ENCODE measurements at regions not wholly inside any gene's neighbourhood (a gene's known extent, or its start where the extent isn't known, plus 50 kb on each side); places are given as distances from the start of the nearest gene placed in this dataset.

GRCh38 chr19:31511098-31511497 is 161.9 kb upstream of the TSHZ3 start:
- H3K27ac ChIP-seq (ENCODE audit: low read depth, low read length) = no peak overlapping the region
- no peaks in the 10 kb centered on the region for H3K4me1 ChIP-seq (ENCODE audit: control insufficient read depth, insufficient read depth, low read length)
- H3K36me3 ChIP-seq (ENCODE audit: control insufficient read depth, insufficient read depth, low read length) = no peaks in the 10 kb centered on the region
- H3K27me3 ChIP-seq (ENCODE audit: control insufficient read depth, insufficient read depth, low read length) = no peaks in the 10 kb centered on the region
- no peak overlapping the region for H3K4me3 ChIP-seq (ENCODE audit: low read length)
- no peak overlapping the region for H3K9ac ChIP-seq (ENCODE audit: low read length)

GRCh38 chr19:31511696-31512095 is 162.5 kb upstream of the TSHZ3 start:
- H3K4me3 ChIP-seq (ENCODE audit: low read length) = no peak overlapping the region
- H3K9ac ChIP-seq (ENCODE audit: low read length) = no peak overlapping the region
- H3K4me1 ChIP-seq (ENCODE audit: control insufficient read depth, insufficient read depth, low read length) = no peaks in the 10 kb centered on the region
- H3K36me3 ChIP-seq (ENCODE audit: control insufficient read depth, insufficient read depth, low read length) = no peaks in the 10 kb centered on the region
- H3K27me3 ChIP-seq (ENCODE audit: control insufficient read depth, insufficient read depth, low read length) = no peaks in the 10 kb centered on the region
- no peak overlapping the region for H3K27ac ChIP-seq (ENCODE audit: low read depth, low read length)

GRCh38 chr19:31512181-31512970 is 163.1 kb upstream of the TSHZ3 start:
- Histone ChIP-seq H3K27me3 (ENCODE audit: control insufficient read depth, insufficient read depth, low read length) (no peaks in the 10 kb centered on the region), H3K36me3 (ENCODE audit: control insufficient read depth, insufficient read depth, low read length) (no peaks in the 10 kb centered on the region), H3K9ac (ENCODE audit: low read length) (no peak overlapping the region), H3K27ac (ENCODE audit: low read depth, low read length) (no peak overlapping the region), H3K4me3 (ENCODE audit: low read length) (no peak overlapping the region), H3K4me1 (ENCODE audit: control insufficient read depth, insufficient read depth, low read length) (no peaks in the 10 kb centered on the region)

- no peaks in the 10 kb centered on the region for H3K4me1 ChIP-seq (ENCODE audit: control insufficient read depth, insufficient read depth, low read length)
- H3K27me3 ChIP-seq (ENCODE audit: control insufficient read depth, insufficient read depth, low read length) = no peaks in the 10 kb centered on the region
- H3K9ac ChIP-seq (ENCODE audit: low read length) = no peak overlapping the region
- H3K27ac ChIP-seq (ENCODE audit: low read depth, low read length) = no peak overlapping the region
- no peak overlapping the region for H3K4me3 ChIP-seq (ENCODE audit: low read length)
- no peaks in the 10 kb centered on the region for H3K36me3 ChIP-seq (ENCODE audit: control insufficient read depth, insufficient read depth, low read length)
Observed at GRCh38 chr19:31513841-31514240, 164.6 kb upstream of the TSHZ3 start.

- no peak overlapping the region for H3K27ac ChIP-seq (ENCODE audit: low read depth, low read length)
- H3K27me3 ChIP-seq (ENCODE audit: control insufficient read depth, insufficient read depth, low read length) = no peaks in the 10 kb centered on the region
- H3K4me1 ChIP-seq (ENCODE audit: control insufficient read depth, insufficient read depth, low read length) = no peaks in the 10 kb centered on the region
- H3K9ac ChIP-seq (ENCODE audit: low read length) = no peak overlapping the region
- no peaks in the 10 kb centered on the region for H3K36me3 ChIP-seq (ENCODE audit: control insufficient read depth, insufficient read depth, low read length)
- H3K4me3 ChIP-seq (ENCODE audit: low read length) = no peak overlapping the region
Observed at GRCh38 chr19:31515931-31516330, 166.7 kb upstream of the TSHZ3 start.

- H3K4me1 ChIP-seq (ENCODE audit: control insufficient read depth, insufficient read depth, low read length) = no peaks in the 10 kb centered on the region
- no peak overlapping the region for H3K4me3 ChIP-seq (ENCODE audit: low read length)
- H3K27ac ChIP-seq (ENCODE audit: low read depth, low read length) = no peak overlapping the region
- H3K36me3 ChIP-seq (ENCODE audit: control insufficient read depth, insufficient read depth, low read length) = no peaks in the 10 kb centered on the region
- H3K9ac ChIP-seq (ENCODE audit: low read length) = no peak overlapping the region
- no peaks in the 10 kb centered on the region for H3K27me3 ChIP-seq (ENCODE audit: control insufficient read depth, insufficient read depth, low read length)
Observed at GRCh38 chr19:31516756-31517155, 167.5 kb upstream of the TSHZ3 start.

GRCh38 chr19:31517224-31518180 is 168.3 kb upstream of the TSHZ3 start:
- Histone ChIP-seq H3K4me3 (ENCODE audit: low read length) (no peak overlapping the region), H3K27me3 (ENCODE audit: control insufficient read depth, insufficient read depth, low read length) (no peaks in the 10 kb centered on the region), H3K4me1 (ENCODE audit: control insufficient read depth, insufficient read depth, low read length) (no peaks in the 10 kb centered on the region), H3K27ac (ENCODE audit: low read depth, low read length) (no peak overlapping the region), H3K36me3 (ENCODE audit: control insufficient read depth, insufficient read depth, low read length) (no peaks in the 10 kb centered on the region), H3K9ac (ENCODE audit: low read length) (no peak overlapping the region)

GRCh38 chr19:31518216-31519020 is 169.2 kb upstream of the TSHZ3 start:
- H3K27me3 ChIP-seq (ENCODE audit: control insufficient read depth, insufficient read depth, low read length) = no peaks in the 10 kb centered on the region
- H3K4me1 ChIP-seq (ENCODE audit: control insufficient read depth, insufficient read depth, low read length) = no peaks in the 10 kb centered on the region
- no peaks in the 10 kb centered on the region for H3K36me3 ChIP-seq (ENCODE audit: control insufficient read depth, insufficient read depth, low read length)
- H3K4me3 ChIP-seq (ENCODE audit: low read length) = no peak overlapping the region
- no peak overlapping the region for H3K27ac ChIP-seq (ENCODE audit: low read depth, low read length)
- no peak overlapping the region for H3K9ac ChIP-seq (ENCODE audit: low read length)

GRCh38 chr19:31519256-31519655 is 170.0 kb upstream of the TSHZ3 start:
- no peak overlapping the region for H3K9ac ChIP-seq (ENCODE audit: low read length)
- H3K4me3 ChIP-seq (ENCODE audit: low read length) = no peak overlapping the region
- H3K27me3 ChIP-seq (ENCODE audit: control insufficient read depth, insufficient read depth, low read length) = no peaks in the 10 kb centered on the region
- H3K4me1 ChIP-seq (ENCODE audit: control insufficient read depth, insufficient read depth, low read length) = no peaks in the 10 kb centered on the region
- H3K27ac ChIP-seq (ENCODE audit: low read depth, low read length) = no peak overlapping the region
- H3K36me3 ChIP-seq (ENCODE audit: control insufficient read depth, insufficient read depth, low read length) = no peaks in the 10 kb centered on the region

GRCh38 chr19:31519908-31520307 is 170.7 kb upstream of the TSHZ3 start:
- Histone ChIP-seq H3K4me3 (ENCODE audit: low read length) (no peak overlapping the region), H3K9ac (ENCODE audit: low read length) (no peak overlapping the region), H3K36me3 (ENCODE audit: control insufficient read depth, insufficient read depth, low read length) (no peaks in the 10 kb centered on the region), H3K27me3 (ENCODE audit: control insufficient read depth, insufficient read depth, low read length) (no peaks in the 10 kb centered on the region), H3K4me1 (ENCODE audit: control insufficient read depth, insufficient read depth, low read length) (no peaks in the 10 kb centered on the region), H3K27ac (ENCODE audit: low read depth, low read length) (no peak overlapping the region)

- Histone ChIP-seq H3K9ac (ENCODE audit: low read length) (no peak overlapping the region), H3K36me3 (ENCODE audit: control insufficient read depth, insufficient read depth, low read length) (no peaks in the 10 kb centered on the region), H3K4me1 (ENCODE audit: control insufficient read depth, insufficient read depth, low read length) (no peaks in the 10 kb centered on the region), H3K27me3 (ENCODE audit: control insufficient read depth, insufficient read depth, low read length) (no peaks in the 10 kb centered on the region), H3K4me3 (ENCODE audit: low read length) (no peak overlapping the region), H3K27ac (ENCODE audit: low read depth, low read length) (no peak overlapping the region)
Observed at GRCh38 chr19:31520633-31521032, 171.4 kb upstream of the TSHZ3 start.

GRCh38 chr19:31525610-31526147 is 176.4 kb upstream of the TSHZ3 start:
- Histone ChIP-seq H3K9ac (ENCODE audit: low read length) (no peak overlapping the region), H3K4me3 (ENCODE audit: low read length) (no peak overlapping the region), H3K27me3 (ENCODE audit: control insufficient read depth, insufficient read depth, low read length) (no peaks in the 10 kb centered on the region), H3K36me3 (ENCODE audit: control insufficient read depth, insufficient read depth, low read length) (no peaks in the 10 kb centered on the region), H3K27ac (ENCODE audit: low read depth, low read length) (no peak overlapping the region), H3K4me1 (ENCODE audit: control insufficient read depth, insufficient read depth, low read length) (no peaks in the 10 kb centered on the region)

Measured in rectal smooth muscle tissue (tissue), 1 donor.